ENCODE measurements at regions not wholly inside any gene's neighbourhood (a gene's known extent, or its start where the extent isn't known, plus 50 kb on each side); places are given as distances from the start of the nearest gene placed in this dataset.
"Not testable (repeated sequence)": the region's sequence is repeated elsewhere in the genome, so short reads cannot be mapped to it uniquely, and the experiment has no call there.

GRCh38 chr18:5830902-5831301, 64.4 kb downstream of the TMEM200C start:
- H3K27ac ChIP-seq (ENCODE audit: insufficient read depth, low read length, poor library complexity, severe bottlenecking); H3K27me3 ChIP-seq (replicated peaks; ENCODE audit: control insufficient read depth, insufficient read depth, low read length, poor library complexity, severe bottlenecking); H3K4me3 ChIP-seq (ENCODE audit: insufficient read depth, low read depth, low read length, poor library complexity, severe bottlenecking); H3K4me1 ChIP-seq (ENCODE audit: control insufficient read depth, insufficient read depth, low read length, poor library complexity, severe bottlenecking); H3K9me3 ChIP-seq (ENCODE audit: control insufficient read depth, low read length); DNase-seq; H3K36me3 ChIP-seq (ENCODE audit: control insufficient read depth, insufficient read depth, low read length): not testable (repeated sequence)

- Histone ChIP-seq H3K4me1 (ENCODE audit: control insufficient read depth, insufficient read depth, low read length, poor library complexity, severe bottlenecking) (no peaks in the 10 kb centered on the region), H3K9me3 (ENCODE audit: control insufficient read depth, low read length) (no peaks in the 10 kb centered on the region), H3K27me3 (replicated peaks; ENCODE audit: control insufficient read depth, insufficient read depth, low read length, poor library complexity, severe bottlenecking) (no peaks in the 10 kb centered on the region), H3K4me3 (ENCODE audit: insufficient read depth, low read depth, low read length, poor library complexity, severe bottlenecking) (no peak overlapping the region), H3K36me3 (ENCODE audit: control insufficient read depth, insufficient read depth, low read length) (no peaks in the 10 kb centered on the region), H3K27ac (ENCODE audit: insufficient read depth, low read length, poor library complexity, severe bottlenecking) (no peak overlapping the region)
- no peak for DNase-seq
Measured at GRCh38 chr18:5828913-5829312, 66.4 kb downstream of the TMEM200C start.

GRCh38 chr18:5825663-5826062, 69.7 kb downstream of the TMEM200C start:
- H3K4me3 ChIP-seq (ENCODE audit: insufficient read depth, low read depth, low read length, poor library complexity, severe bottlenecking): no peak overlapping the region
- no peaks in the 10 kb centered on the region for H3K9me3 ChIP-seq (ENCODE audit: control insufficient read depth, low read length)
- DNase-seq: no peak
- H3K4me1 ChIP-seq (ENCODE audit: control insufficient read depth, insufficient read depth, low read length, poor library complexity, severe bottlenecking): no peaks in the 10 kb centered on the region
- H3K27me3 ChIP-seq (replicated peaks; ENCODE audit: control insufficient read depth, insufficient read depth, low read length, poor library complexity, severe bottlenecking): no peaks in the 10 kb centered on the region
- no peak overlapping the region for H3K27ac ChIP-seq (ENCODE audit: insufficient read depth, low read length, poor library complexity, severe bottlenecking)
- H3K36me3 ChIP-seq (ENCODE audit: control insufficient read depth, insufficient read depth, low read length): no peaks in the 10 kb centered on the region

GRCh38 chr18:5824370-5824984, 70.8 kb downstream of the TMEM200C start:
- Histone ChIP-seq H3K27me3 (replicated peaks; ENCODE audit: control insufficient read depth, insufficient read depth, low read length, poor library complexity, severe bottlenecking) (no peaks in the 10 kb centered on the region), H3K27ac (ENCODE audit: insufficient read depth, low read length, poor library complexity, severe bottlenecking) (no peak overlapping the region), H3K4me3 (ENCODE audit: insufficient read depth, low read depth, low read length, poor library complexity, severe bottlenecking) (no peak overlapping the region), H3K4me1 (ENCODE audit: control insufficient read depth, insufficient read depth, low read length, poor library complexity, severe bottlenecking) (no peaks in the 10 kb centered on the region), H3K36me3 (ENCODE audit: control insufficient read depth, insufficient read depth, low read length) (no peaks in the 10 kb centered on the region), H3K9me3 (ENCODE audit: control insufficient read depth, low read length) (no peaks in the 10 kb centered on the region)
- DNase-seq: no peak

- Histone ChIP-seq H3K4me1 (ENCODE audit: control insufficient read depth, insufficient read depth, low read length, poor library complexity, severe bottlenecking) (no peaks in the 10 kb centered on the region), H3K4me3 (ENCODE audit: insufficient read depth, low read depth, low read length, poor library complexity, severe bottlenecking) (no peak overlapping the region), H3K27ac (ENCODE audit: insufficient read depth, low read length, poor library complexity, severe bottlenecking) (no peak overlapping the region), H3K27me3 (replicated peaks; ENCODE audit: control insufficient read depth, insufficient read depth, low read length, poor library complexity, severe bottlenecking) (no peaks in the 10 kb centered on the region), H3K36me3 (ENCODE audit: control insufficient read depth, insufficient read depth, low read length) (no peaks in the 10 kb centered on the region), H3K9me3 (ENCODE audit: control insufficient read depth, low read length) (no peaks in the 10 kb centered on the region)
- DNase-seq: no peak
Measured at GRCh38 chr18:5817816-5818215, 77.5 kb downstream of the TMEM200C start.

GRCh38 chr18:5806860-5807259, 88.5 kb downstream of the TMEM200C start:
- no peak for DNase-seq
- no peak overlapping the region for H3K27ac ChIP-seq (ENCODE audit: insufficient read depth, low read length, poor library complexity, severe bottlenecking)
- no peaks in the 10 kb centered on the region for H3K36me3 ChIP-seq (ENCODE audit: control insufficient read depth, insufficient read depth, low read length)
- H3K4me3 ChIP-seq (ENCODE audit: insufficient read depth, low read depth, low read length, poor library complexity, severe bottlenecking): no peak overlapping the region
- H3K9me3 ChIP-seq (ENCODE audit: control insufficient read depth, low read length): no peaks in the 10 kb centered on the region
- H3K27me3 ChIP-seq (replicated peaks; ENCODE audit: control insufficient read depth, insufficient read depth, low read length, poor library complexity, severe bottlenecking): no peaks in the 10 kb centered on the region
- no peaks in the 10 kb centered on the region for H3K4me1 ChIP-seq (ENCODE audit: control insufficient read depth, insufficient read depth, low read length, poor library complexity, severe bottlenecking)

GRCh38 chr18:5787936-5788335, 107.4 kb downstream of the TMEM200C start:
- H3K27me3 ChIP-seq (replicated peaks; ENCODE audit: control insufficient read depth, insufficient read depth, low read length, poor library complexity, severe bottlenecking): no peaks in the 10 kb centered on the region
- DNase-seq: no peak
- H3K4me1 ChIP-seq (ENCODE audit: control insufficient read depth, insufficient read depth, low read length, poor library complexity, severe bottlenecking): no peaks in the 10 kb centered on the region
- H3K4me3 ChIP-seq (ENCODE audit: insufficient read depth, low read depth, low read length, poor library complexity, severe bottlenecking): no peak overlapping the region
- no peaks in the 10 kb centered on the region for H3K36me3 ChIP-seq (ENCODE audit: control insufficient read depth, insufficient read depth, low read length)
- no peaks in the 10 kb centered on the region for H3K9me3 ChIP-seq (ENCODE audit: control insufficient read depth, low read length)
- H3K27ac ChIP-seq (ENCODE audit: insufficient read depth, low read length, poor library complexity, severe bottlenecking): no peak overlapping the region

- H3K27ac ChIP-seq (ENCODE audit: insufficient read depth, low read length, poor library complexity, severe bottlenecking): no peak overlapping the region
- H3K4me3 ChIP-seq (ENCODE audit: insufficient read depth, low read depth, low read length, poor library complexity, severe bottlenecking): no peak overlapping the region
- H3K27me3 ChIP-seq (replicated peaks; ENCODE audit: control insufficient read depth, insufficient read depth, low read length, poor library complexity, severe bottlenecking): no peaks in the 10 kb centered on the region
- no peak for DNase-seq
- H3K9me3 ChIP-seq (ENCODE audit: control insufficient read depth, low read length): no peaks in the 10 kb centered on the region
- H3K4me1 ChIP-seq (ENCODE audit: control insufficient read depth, insufficient read depth, low read length, poor library complexity, severe bottlenecking): no peaks in the 10 kb centered on the region
- H3K36me3 ChIP-seq (ENCODE audit: control insufficient read depth, insufficient read depth, low read length): no peaks in the 10 kb centered on the region
Measured at GRCh38 chr18:5779922-5780321, 115.4 kb downstream of the TMEM200C start.

GRCh38 chr18:5772306-5773105, 122.8 kb downstream of the TMEM200C start:
- Histone ChIP-seq H3K4me1 (ENCODE audit: control insufficient read depth, insufficient read depth, low read length, poor library complexity, severe bottlenecking) (no peaks in the 10 kb centered on the region), H3K9me3 (ENCODE audit: control insufficient read depth, low read length) (no peaks in the 10 kb centered on the region), H3K36me3 (ENCODE audit: control insufficient read depth, insufficient read depth, low read length) (no peaks in the 10 kb centered on the region), H3K4me3 (ENCODE audit: insufficient read depth, low read depth, low read length, poor library complexity, severe bottlenecking) (no peak overlapping the region), H3K27me3 (replicated peaks; ENCODE audit: control insufficient read depth, insufficient read depth, low read length, poor library complexity, severe bottlenecking) (no peaks in the 10 kb centered on the region), H3K27ac (ENCODE audit: insufficient read depth, low read length, poor library complexity, severe bottlenecking) (no peak overlapping the region)
- no peak for DNase-seq

GRCh38 chr18:5771343-5771742, 124.0 kb downstream of the TMEM200C start:
- no peaks in the 10 kb centered on the region for H3K36me3 ChIP-seq (ENCODE audit: control insufficient read depth, insufficient read depth, low read length)
- H3K4me1 ChIP-seq (ENCODE audit: control insufficient read depth, insufficient read depth, low read length, poor library complexity, severe bottlenecking): no peaks in the 10 kb centered on the region
- no peak for DNase-seq
- H3K4me3 ChIP-seq (ENCODE audit: insufficient read depth, low read depth, low read length, poor library complexity, severe bottlenecking): no peak overlapping the region
- H3K27me3 ChIP-seq (replicated peaks; ENCODE audit: control insufficient read depth, insufficient read depth, low read length, poor library complexity, severe bottlenecking): no peaks in the 10 kb centered on the region
- no peaks in the 10 kb centered on the region for H3K9me3 ChIP-seq (ENCODE audit: control insufficient read depth, low read length)
- H3K27ac ChIP-seq (ENCODE audit: insufficient read depth, low read length, poor library complexity, severe bottlenecking): no peak overlapping the region

Measured in effector memory CD4-positive, alpha-beta T cell (primary cell).